ENCODE measurements at regions not wholly inside any gene's neighbourhood (a gene's known extent, or its start where the extent isn't known, plus 50 kb on each side); places are given as distances from the start of the nearest gene placed in this dataset.
"Not testable (repeated sequence)": the region's sequence is repeated elsewhere in the genome, so short reads cannot be mapped to it uniquely, and the experiment has no call there.

DNA sequence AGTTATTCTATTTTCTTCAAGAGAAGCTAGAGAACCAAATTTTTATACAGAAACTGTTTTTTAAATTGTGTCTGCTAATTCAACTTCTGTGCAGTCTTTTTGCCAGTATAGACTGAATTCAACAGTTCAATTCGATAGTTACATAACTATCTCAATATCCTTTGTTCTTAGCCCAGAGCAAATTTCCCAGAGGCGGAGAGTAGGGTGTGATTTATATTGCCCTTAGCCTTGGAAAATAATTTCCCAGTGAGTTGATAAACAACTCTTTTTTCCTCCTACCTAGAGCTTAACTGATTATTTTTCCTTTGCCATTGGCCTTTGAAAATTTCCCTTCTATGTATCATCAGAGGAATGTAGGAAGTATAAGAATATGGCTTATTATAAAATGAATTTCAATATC, 420.5 kb downstream of the NSUN3 start:
- WGBS, 5 donors: 55 to 65% (median 59%) methylated on average over 2 of the region's 2 CpGs
- Histone ChIP-seq H3K4me3 (no peak overlapping the region), H3K9me3 (no peaks in the 10 kb centered on the region), H3K27ac (no peak overlapping the region), H3K27me3 (no peaks in the 10 kb centered on the region), H3K36me3 (no peaks in the 10 kb centered on the region), H3K4me1 (no peaks in the 10 kb centered on the region)
- intact Hi-C loops (cut with DNase I; ENCODE audit: low total_unique reads): loop anchor here (10.0 kb wide), 1 partner anchor 59 kb away; no protein-coding TSS in a partner anchor
- DNase-seq: no peak
- TF ChIP-seq POLR2A (IDR thresholded peaks at IDR 0.05): no peak
- TF ChIP-seq, protein P1, sequence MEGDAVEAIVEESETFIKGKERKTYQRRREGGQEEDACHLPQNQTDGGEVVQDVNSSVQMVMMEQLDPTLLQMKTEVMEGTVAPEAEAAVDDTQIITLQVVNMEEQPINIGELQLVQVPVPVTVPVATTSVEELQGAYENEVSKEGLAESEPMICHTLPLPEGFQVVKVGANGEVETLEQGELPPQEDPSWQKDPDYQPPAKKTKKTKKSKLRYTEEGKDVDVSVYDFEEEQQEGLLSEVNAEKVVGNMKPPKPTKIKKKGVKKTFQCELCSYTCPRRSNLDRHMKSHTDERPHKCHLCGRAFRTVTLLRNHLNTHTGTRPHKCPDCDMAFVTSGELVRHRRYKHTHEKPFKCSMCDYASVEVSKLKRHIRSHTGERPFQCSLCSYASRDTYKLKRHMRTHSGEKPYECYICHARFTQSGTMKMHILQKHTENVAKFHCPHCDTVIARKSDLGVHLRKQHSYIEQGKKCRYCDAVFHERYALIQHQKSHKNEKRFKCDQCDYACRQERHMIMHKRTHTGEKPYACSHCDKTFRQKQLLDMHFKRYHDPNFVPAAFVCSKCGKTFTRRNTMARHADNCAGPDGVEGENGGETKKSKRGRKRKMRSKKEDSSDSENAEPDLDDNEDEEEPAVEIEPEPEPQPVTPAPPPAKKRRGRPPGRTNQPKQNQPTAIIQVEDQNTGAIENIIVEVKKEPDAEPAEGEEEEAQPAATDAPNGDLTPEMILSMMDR (IDR thresholded peaks at IDR 0.05): no peak
- no peak for TF ChIP-seq EP300 (IDR thresholded peaks at IDR 0.05)
- TF ChIP-seq POLR2AphosphoS5 (IDR thresholded peaks at IDR 0.05): no peak

DNA sequence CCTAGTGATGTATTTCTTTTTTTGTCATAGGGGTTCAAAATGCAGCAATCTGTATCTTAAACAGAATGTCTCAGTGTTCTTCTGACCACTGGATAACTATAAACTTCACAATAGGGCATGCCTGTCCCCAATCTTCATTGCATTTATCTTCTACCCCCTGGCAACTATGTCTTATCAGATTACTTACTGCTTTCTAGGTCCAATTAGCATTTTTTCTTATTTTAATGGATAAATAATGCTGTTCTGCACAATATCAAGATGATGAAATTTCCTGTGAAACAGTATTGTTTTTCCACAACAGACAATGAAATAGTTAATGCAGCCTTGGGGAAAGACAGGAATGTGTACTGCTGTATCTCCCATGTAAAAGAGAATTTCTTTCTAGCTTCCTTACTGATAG, 432.1 kb downstream of the NSUN3 start:
- H3K27me3 ChIP-seq: no peaks in the 10 kb centered on the region
- intact Hi-C loops (cut with DNase I; ENCODE audit: low total_unique reads): no loop called here
- H3K4me1 ChIP-seq: no peaks in the 10 kb centered on the region
- H3K9me3 ChIP-seq: no peaks in the 10 kb centered on the region
- no peaks in the 10 kb centered on the region for H3K36me3 ChIP-seq
- H3K27ac ChIP-seq: no peak overlapping the region
- no peak for DNase-seq
- TF ChIP-seq POLR2AphosphoS5 (IDR thresholded peaks at IDR 0.05) (no peak), POLR2A (IDR thresholded peaks at IDR 0.05) (no peak), EP300 (IDR thresholded peaks at IDR 0.05) (no peak)
- TF ChIP-seq, protein P1 (IDR thresholded peaks at IDR 0.05): no peak
- H3K4me3 ChIP-seq: no peak overlapping the region

DNA sequence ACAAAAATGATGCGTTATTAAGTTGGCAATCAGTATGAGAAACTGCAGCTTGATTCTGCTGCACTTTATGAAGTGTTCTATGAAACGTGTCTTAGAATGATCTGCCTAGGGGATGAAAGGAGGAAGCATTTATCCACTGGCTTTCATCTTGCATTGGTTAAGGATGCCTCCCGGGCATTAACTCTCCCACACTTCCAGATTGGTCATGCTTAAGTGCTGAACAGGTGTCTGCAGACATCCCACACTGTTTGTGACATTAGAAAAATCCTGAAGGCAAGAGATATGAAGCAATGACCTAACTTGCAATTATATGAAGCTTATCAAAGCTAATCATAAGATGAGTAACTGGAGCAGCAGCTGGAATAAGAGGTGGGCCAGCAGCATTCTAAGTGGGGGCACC, 437.3 kb downstream of the NSUN3 start:
- Histone ChIP-seq H3K4me1 (no peaks in the 10 kb centered on the region), H3K9me3 (peaks cover 0 to 18% (median 8%) of the 10 kb centered on the region in 4 donors), H3K27me3 (no peaks in the 10 kb centered on the region), H3K36me3 (no peaks in the 10 kb centered on the region), H3K4me3 (no peak overlapping the region), H3K27ac (no peak overlapping the region)
- TF ChIP-seq POLR2AphosphoS5 (IDR thresholded peaks at IDR 0.05) (no peak), POLR2A (IDR thresholded peaks at IDR 0.05) (no peak), EP300 (IDR thresholded peaks at IDR 0.05) (no peak)
- TF ChIP-seq, protein P1 (IDR thresholded peaks at IDR 0.05): no peak
- 74 to 85% (median 80%) methylated on average over 3 of the region's 3 CpGs for WGBS, 5 donors
- intact Hi-C loops (cut with DNase I; ENCODE audit: low total_unique reads): no loop called here
- no peak for DNase-seq

DNA sequence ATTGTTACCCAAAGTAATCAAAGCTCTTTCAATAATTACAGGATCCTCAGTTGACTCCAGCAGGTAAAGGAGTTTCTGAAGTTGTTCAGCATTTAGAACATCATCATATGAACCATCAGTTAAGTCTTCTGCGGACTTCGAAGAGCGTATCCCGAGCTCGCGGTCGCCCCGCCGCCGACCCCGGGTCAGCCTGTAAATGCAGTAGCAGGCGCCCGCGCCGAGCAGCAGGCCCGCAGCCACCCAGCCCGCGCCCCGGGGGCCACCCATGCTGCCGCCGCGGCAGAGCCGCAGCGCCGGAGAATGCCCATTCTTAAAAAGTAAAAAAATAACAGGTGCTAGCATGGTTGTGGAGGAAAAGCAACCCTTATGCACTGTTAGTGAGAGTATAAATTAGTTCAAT, 444.5 kb downstream of the NSUN3 start:
- peaks cover 0 to 18% (median 8%) of the 10 kb centered on the region in 4 donors for H3K9me3 ChIP-seq
- H3K27me3 ChIP-seq; H3K4me3 ChIP-seq; H3K36me3 ChIP-seq; H3K4me1 ChIP-seq; intact Hi-C loops (cut with DNase I; ENCODE audit: low total_unique reads); DNase-seq; H3K27ac ChIP-seq: not testable (repeated sequence)
- WGBS, 5 donors: 94 to 98% (median 96%) methylated on average over 25 of the region's 25 CpGs

DNA sequence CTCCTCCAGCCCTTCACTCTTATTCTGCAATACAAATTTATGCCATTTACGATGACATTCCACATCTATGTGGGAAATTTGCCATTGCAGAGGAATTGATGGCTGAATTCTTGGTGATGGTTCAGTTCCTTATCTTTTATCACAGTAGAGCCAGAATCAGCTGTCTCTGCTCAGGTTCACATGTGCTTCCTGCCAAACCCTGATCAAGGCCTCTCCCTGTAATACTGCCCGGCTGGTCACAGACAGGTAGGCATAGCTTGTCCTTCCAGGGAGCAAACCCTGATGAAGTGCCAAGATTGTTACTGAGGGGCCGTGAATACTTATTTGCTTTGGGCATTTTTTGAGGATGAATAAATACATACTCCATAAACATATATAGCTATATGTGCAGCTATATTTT, 450.0 kb downstream of the NSUN3 start:
- WGBS, 5 donors: 78 to 86% (median 81%) methylated on average over 3 of the region's 3 CpGs
- Histone ChIP-seq H3K9me3 (no peaks in the 10 kb centered on the region), H3K27ac (no peak overlapping the region), H3K4me3 (no peak overlapping the region), H3K27me3 (no peaks in the 10 kb centered on the region), H3K4me1 (no peaks in the 10 kb centered on the region), H3K36me3 (no peaks in the 10 kb centered on the region)
- intact Hi-C loops (cut with DNase I; ENCODE audit: low total_unique reads): no loop called here
- TF ChIP-seq, protein P1 (IDR thresholded peaks at IDR 0.05): no peak
- TF ChIP-seq POLR2A (IDR thresholded peaks at IDR 0.05) (no peak), EP300 (IDR thresholded peaks at IDR 0.05) (no peak), POLR2AphosphoS5 (IDR thresholded peaks at IDR 0.05) (no peak)
- DNase-seq: no peak

Measured in stomach (tissue), 8 donors.